ENCODE measurements at regions not wholly inside any gene's neighbourhood (a gene's known extent, or its start where the extent isn't known, plus 50 kb on each side); places are given as distances from the start of the nearest gene placed in this dataset.
"Not testable (repeated sequence)": the region's sequence is repeated elsewhere in the genome, so short reads cannot be mapped to it uniquely, and the experiment has no call there.

- in situ Hi-C loops (cut with MboI; ENCODE audit: low sequenced_read_pairs): no loop called here
Measured at GRCh38 chr1:163970151-163970550, 588.8 kb upstream of the PBX1 start.

DNA sequence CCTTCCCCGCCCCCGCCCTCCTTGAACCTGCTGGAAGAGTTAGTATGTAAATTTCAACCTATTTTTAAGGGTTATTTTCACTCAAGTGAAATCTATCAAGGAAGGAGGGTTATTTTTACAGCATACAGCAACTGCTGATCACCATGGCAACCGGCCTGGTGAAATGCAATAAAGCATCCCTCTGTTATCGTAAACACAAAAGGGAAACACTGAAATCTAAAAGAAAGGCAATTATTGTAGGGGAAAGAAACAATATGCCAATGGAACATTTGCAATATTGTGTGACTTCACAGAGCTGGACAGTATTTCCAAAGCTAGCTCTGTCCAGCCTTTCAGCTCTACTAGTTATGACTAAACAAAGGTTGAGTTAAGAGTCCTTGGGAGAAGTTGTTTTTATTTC, 588.3 kb upstream of the PBX1 start:
- in situ Hi-C loops (cut with MboI; ENCODE audit: low sequenced_read_pairs): no loop called here

GRCh38 chr1:163973586-163973985, 585.4 kb upstream of the PBX1 start:
- in situ Hi-C loops (cut with MboI; ENCODE audit: low sequenced_read_pairs): no loop called here

- in situ Hi-C loops (cut with MboI; ENCODE audit: low sequenced_read_pairs): no loop called here
Measured at GRCh38 chr1:163974120-163974519, 584.9 kb upstream of the PBX1 start.

- in situ Hi-C loops (cut with MboI; ENCODE audit: low sequenced_read_pairs): no loop called here
Measured at GRCh38 chr1:163980394-163980793, 578.6 kb upstream of the PBX1 start.

GRCh38 chr1:163981500-163982030, 577.4 kb upstream of the PBX1 start:
- in situ Hi-C loops (cut with MboI; ENCODE audit: low sequenced_read_pairs): no loop called here

- in situ Hi-C loops (cut with MboI; ENCODE audit: low sequenced_read_pairs): no loop called here
Measured at GRCh38 chr1:163983097-163983496, 575.9 kb upstream of the PBX1 start.

GRCh38 chr1:163985700-163986099, 573.3 kb upstream of the PBX1 start:
- in situ Hi-C loops (cut with MboI; ENCODE audit: low sequenced_read_pairs): no loop called here

GRCh38 chr1:163999131-163999530, 559.9 kb upstream of the PBX1 start:
- in situ Hi-C loops (cut with MboI; ENCODE audit: low sequenced_read_pairs): no loop called here

- in situ Hi-C loops (cut with MboI; ENCODE audit: low sequenced_read_pairs): not testable (repeated sequence)
Measured at GRCh38 chr1:164006186-164006585, 552.8 kb upstream of the PBX1 start.

DNA sequence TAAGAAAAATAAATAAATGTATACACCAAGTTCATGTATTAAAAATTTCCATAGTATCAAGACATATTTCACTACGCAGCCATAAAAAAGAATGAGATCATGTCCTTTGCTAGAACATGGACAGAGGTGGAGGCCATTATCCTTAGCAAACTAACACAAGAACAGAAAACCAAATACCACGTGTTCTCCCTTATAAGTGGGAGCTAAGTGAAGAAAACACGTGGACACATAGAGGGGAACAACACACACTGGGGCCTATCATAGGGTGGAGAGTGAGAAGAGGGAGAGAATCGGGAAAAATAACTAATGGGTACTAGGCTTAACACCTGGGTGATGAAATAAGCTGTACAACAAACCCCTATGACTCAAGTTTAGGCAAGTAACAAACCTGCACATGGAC, 552.4 kb upstream of the PBX1 start:
- in situ Hi-C loops (cut with MboI; ENCODE audit: low sequenced_read_pairs): no loop called here

- in situ Hi-C loops (cut with MboI; ENCODE audit: low sequenced_read_pairs): no loop called here
Measured at GRCh38 chr1:164017239-164017638, 541.7 kb upstream of the PBX1 start.

DNA sequence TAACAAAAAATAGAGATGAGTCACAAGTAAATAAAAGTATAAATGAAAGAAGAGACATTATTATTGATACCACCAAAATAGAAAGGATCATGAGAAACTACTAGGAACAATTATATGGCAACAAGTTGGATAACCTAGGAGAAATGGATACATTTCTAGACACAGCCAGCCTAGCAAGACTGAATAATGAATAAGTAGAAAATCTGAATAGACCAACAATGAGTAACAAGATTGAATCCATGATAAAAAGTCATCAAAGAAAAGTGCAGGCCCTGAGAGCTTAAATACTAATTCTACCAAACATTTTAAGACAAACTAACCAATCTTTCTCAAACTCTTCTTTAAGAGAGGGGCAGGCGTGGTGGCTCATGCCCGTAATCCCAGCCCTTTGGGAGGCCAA, 538.6 kb upstream of the PBX1 start:
- in situ Hi-C loops (cut with MboI; ENCODE audit: low sequenced_read_pairs): no loop called here

GRCh38 chr1:164021813-164022212, 537.2 kb upstream of the PBX1 start:
- in situ Hi-C loops (cut with MboI; ENCODE audit: low sequenced_read_pairs): no loop called here

GRCh38 chr1:164033782-164034181, 525.2 kb upstream of the PBX1 start:
- in situ Hi-C loops (cut with MboI; ENCODE audit: low sequenced_read_pairs): no loop called here

DNA sequence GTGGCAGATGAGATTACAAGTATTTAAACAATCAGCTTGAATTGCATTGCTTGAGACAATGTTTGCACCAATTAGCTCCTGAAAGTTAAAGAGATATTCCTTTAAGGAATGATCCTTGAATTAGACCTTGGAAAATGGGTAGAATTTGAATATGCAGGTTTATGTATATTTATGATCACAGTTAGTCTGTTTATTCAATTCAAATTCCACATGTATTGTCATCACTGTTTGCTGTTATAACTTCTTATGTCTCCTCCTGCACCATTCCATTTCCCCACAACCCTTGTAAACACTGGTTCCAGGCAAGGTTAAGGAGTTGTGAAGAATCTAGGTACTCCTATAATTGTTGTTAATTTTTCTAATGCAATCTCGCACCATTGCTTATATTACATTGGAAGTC, 518.2 kb upstream of the PBX1 start:
- in situ Hi-C loops (cut with MboI; ENCODE audit: low sequenced_read_pairs): no loop called here

GRCh38 chr1:164051782-164052181, 507.2 kb upstream of the PBX1 start:
- in situ Hi-C loops (cut with MboI; ENCODE audit: low sequenced_read_pairs): no loop called here

DNA sequence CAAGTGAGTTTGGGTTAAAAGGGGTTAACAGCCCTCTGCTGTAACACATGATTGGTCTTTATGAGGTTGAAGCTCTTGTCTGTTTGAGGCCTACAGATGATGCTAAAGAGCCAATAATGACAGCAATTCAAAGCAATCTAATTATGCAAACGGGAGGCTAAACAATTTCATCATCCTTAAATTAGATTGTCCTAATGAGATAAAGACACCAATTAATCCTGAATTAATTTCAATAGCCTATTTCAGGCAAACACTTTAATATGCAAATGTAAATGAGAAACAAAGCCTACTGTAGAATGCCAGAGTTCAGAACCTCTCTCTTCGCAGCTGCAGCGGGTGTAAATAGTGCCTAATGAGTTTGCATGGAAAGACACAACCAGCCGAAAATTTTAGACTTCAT, 504.7 kb upstream of the PBX1 start:
- in situ Hi-C loops (cut with MboI; ENCODE audit: low sequenced_read_pairs): no loop called here

DNA sequence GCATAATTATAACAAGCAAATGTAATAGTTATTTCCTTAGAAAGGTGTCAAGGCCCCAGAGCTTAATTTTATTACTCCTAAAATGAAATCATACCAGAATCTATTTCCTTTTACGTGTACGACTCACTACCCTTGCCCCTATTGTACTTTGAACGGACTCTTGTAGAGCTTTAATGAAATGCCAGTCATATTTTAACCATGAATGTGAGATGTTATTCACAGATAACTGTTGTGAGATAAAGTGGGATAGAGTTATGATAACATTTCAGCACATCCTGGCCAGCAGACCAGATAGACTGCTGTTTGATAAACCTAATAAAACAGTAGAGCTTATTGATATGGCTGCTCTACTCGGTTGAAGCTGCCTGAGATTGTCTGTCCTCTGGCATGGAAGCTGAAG, 500.8 kb upstream of the PBX1 start:
- in situ Hi-C loops (cut with MboI; ENCODE audit: low sequenced_read_pairs): no loop called here

GRCh38 chr1:164061528-164061927, 497.5 kb upstream of the PBX1 start:
- in situ Hi-C loops (cut with MboI; ENCODE audit: low sequenced_read_pairs): no loop called here

- in situ Hi-C loops (cut with MboI; ENCODE audit: low sequenced_read_pairs): no loop called here
Measured at GRCh38 chr1:164064501-164064900, 494.5 kb upstream of the PBX1 start.

DNA sequence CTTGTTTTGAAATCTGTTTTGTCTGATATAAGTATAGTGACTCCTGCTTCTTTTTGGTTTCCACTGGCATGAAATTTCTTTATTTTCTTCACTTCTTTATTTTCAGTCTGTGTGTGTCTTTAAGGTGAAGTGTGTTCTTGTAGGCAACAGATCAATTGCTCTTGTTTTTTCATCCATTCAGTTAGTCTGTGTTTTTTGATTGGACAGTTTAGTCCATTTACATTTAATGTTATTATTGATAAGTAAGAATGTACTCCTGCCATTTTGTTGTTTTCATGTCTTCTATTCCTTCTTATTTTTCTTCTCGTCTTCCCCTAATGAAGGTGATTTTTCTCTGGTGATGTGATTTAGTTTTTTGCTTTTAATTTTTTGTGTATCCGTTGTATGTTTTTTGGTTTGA, 487.7 kb upstream of the PBX1 start:
- in situ Hi-C loops (cut with MboI; ENCODE audit: low sequenced_read_pairs): no loop called here

DNA sequence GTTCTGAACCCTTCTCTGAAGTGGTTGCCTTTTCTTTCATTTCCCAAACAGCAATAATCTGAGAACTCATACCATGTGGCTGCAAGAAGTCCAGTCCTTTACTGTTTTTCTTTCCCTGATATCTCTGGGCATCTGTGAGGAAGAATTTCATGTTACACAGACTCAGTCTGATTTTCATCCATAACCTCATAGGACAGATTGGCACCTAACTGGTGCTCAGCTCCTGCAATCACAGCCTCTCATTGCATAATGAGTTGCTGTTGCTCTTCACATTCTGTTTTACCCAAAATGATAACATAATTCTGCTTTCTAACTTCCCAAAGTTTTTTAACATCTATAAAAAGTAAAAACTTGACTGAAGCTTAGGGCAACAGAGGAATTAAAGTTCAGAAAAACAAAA, 472.2 kb upstream of the PBX1 start:
- in situ Hi-C loops (cut with MboI; ENCODE audit: low sequenced_read_pairs): no loop called here
